GM10266 (cell line): ENCODE measurements at regions not wholly inside any gene's neighbourhood (a gene's known extent, or its start where the extent isn't known, plus 50 kb on each side); places are given as distances from the start of the nearest gene placed in this dataset.

Experiments used
- DNase-seq: peaks from one replicate; pipeline ENCODE4 v3.0.0; 2012; ENCODE audit errors: extremely low spot score
- CTCF ChIP-seq: IDR thresholded peaks from 2 replicates; pipeline ENCODE4 v1.5.1; 2012; ENCODE audit warnings: mild to moderate bottlenecking, low read depth; ENCODE audit not compliant: control insufficient read depth, insufficient read depth; ENCODE audit errors: missing control alignments

- no peak for DNase-seq
- TF ChIP-seq CTCF, result no peak
Observed at GRCh38 chr3:168436245-168436724, 340.6 kb upstream of the GOLIM4 start.

GRCh38 chr3:168431491-168431890 is 335.8 kb upstream of the GOLIM4 start:
- TF ChIP-seq CTCF, result no peak
- DNase-seq, result no peak

DNA sequence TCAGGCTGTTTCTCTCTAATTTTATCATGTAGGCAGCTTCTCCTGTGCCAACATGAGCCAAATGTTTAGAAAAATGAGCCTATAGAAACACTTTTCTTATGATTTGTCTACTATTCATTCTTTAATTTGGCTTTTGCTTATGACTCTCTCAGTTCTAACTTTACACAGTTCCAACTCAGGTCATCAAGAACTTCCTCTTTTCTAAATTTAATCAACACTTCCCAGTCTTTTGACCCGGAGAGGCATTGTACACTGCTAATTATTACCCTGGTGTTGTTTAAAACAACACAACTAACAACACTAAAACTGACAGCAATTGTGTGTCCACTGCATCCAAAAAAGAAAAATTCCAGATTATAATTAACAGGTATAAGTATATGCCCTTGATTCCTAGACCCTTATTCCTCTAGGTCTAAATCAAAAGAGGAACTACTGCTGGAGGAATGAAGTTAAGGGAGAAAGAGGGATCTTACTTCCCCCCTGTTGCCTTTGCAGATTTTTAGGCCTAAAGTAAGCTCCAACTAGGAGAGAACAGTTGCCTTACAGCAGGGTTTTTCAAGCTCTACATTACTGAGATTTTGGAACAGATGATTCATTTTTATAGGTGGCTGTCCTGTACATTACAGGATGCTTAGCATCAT is 332.2 kb upstream of the GOLIM4 start:
- no peak for DNase-seq
- TF ChIP-seq CTCF, result no peak

- no peak for TF ChIP-seq CTCF
- DNase-seq, result no peak
Observed at GRCh38 chr3:168427156-168427555, 331.4 kb upstream of the GOLIM4 start.

DNA sequence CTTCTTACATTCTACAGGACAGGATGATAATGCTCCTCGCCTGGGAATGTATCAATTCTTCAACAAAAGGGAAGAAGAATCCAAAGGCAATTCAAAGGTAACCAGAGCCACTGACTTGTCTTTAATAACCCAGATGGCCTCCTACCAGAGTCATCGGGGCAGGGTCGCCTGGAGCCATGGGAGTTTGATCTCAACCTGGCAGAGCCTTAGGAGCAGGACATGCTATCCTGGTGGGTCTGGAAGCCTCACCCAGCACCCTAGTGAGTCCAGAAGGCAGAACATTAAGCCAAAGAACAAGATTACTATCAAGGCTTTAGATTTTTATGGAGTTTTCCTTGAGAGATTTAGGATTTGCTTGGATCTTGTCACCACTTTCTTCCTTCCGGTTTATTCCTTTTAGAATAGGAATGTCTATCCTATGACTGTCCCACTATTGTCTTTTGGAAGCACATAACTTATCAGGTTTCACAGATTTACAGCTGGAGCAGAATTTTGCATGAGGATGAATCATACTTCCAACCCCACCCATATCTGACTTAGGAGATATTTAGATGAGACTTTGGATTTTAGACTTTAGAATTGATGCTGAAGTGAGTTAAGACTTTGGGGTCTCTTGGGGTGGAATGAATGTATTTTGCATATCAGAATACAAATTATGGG is 330.3 kb upstream of the GOLIM4 start:
- no peak for DNase-seq
- no peak for TF ChIP-seq CTCF

- no peak for TF ChIP-seq CTCF
- DNase-seq, result no peak
Observed at GRCh38 chr3:168424059-168424734, 328.5 kb upstream of the GOLIM4 start.

DNA sequence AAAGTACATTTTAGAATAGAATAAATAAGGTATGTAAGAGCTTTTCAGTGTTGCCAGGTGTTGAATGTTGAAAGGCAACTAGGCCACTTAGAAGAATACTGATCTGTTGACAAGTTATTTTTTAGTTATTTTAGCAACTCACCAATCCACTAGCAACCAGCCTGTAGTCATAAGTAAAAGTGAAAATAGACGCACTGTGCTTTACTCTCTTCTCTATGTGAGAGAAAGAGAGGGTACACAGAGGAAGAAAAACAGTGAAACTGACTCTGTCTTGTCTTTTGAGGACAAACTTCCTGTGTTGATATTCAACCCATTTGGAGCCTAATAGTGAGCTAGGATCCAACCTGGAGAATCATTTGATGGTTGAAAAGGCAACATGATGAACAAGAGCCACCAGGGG is 327.1 kb upstream of the GOLIM4 start:
- DNase-seq, result no peak
- no peak for TF ChIP-seq CTCF
